HL-60 (cell line): ENCODE measurements at regions not wholly inside any gene's neighbourhood (a gene's known extent, or its start where the extent isn't known, plus 50 kb on each side); places are given as distances from the start of the nearest gene placed in this dataset.

Experiments used
- DNase-seq, 2 experiments: peaks; one replicate each; pipeline ENCODE4 v3.0.0-alpha.2; 2010 to 2020; ENCODE audit warnings: low read depth in 1 of 2, low spot score in 1 of 2
- H3K27ac ChIP-seq: fragments of 250-450 bp; sonication (Bioruptor Pico); replicated peaks from 2 replicates; pipeline ENCODE4 v1.5.1; 2020; ENCODE audit warnings: mild to moderate bottlenecking, moderate library complexity
- H3K27me3 ChIP-seq: fragments of 250-450 bp; sonication (Bioruptor Pico); 2 replicates; pipeline ENCODE4 v1.5.1; 2021; ENCODE audit warnings: mild to moderate bottlenecking, moderate library complexity; ENCODE audit not compliant: insufficient read depth, poor library complexity, severe bottlenecking
- H3K4me3 ChIP-seq: replicated peaks from 2 replicates; pipeline ENCODE4 v1.5.1; 2011; ENCODE audit warnings: mild to moderate bottlenecking, control low read depth, low read length; ENCODE audit not compliant: insufficient read depth
- CTCF ChIP-seq: IDR thresholded peaks from one replicate; pipeline ENCODE4 v1.5.1; 2011; ENCODE audit warnings: low read length, control low read depth, inconsistent platforms; ENCODE audit not compliant: insufficient read depth
- GABPA ChIP-seq: IDR thresholded peaks from 2 replicates; pipeline ENCODE4 v1.6.1; 2012; ENCODE audit warnings: low read depth
- POLR2AphosphoS5 ChIP-seq: IDR thresholded peaks from 2 replicates; pipeline ENCODE4 v1.6.1; 2012; ENCODE audit warnings: low read depth
- REST ChIP-seq: IDR thresholded peaks from 2 replicates; pipeline ENCODE4 v1.6.1; 2012; ENCODE audit warnings: low read depth; ENCODE audit not compliant: insufficient replicate concordance
- SPI1 ChIP-seq: IDR thresholded peaks from 2 replicates; pipeline ENCODE4 v1.6.1; 2012; ENCODE audit warnings: low read depth, mild to moderate bottlenecking, borderline replicate concordance

- no peak for DNase-seq
- TF ChIP-seq POLR2AphosphoS5 (no peak), GABPA (no peak), CTCF (no peak), REST (no peak), SPI1 (no peak)
- H3K27ac ChIP-seq: no peak overlapping the region
- H3K4me3 ChIP-seq: no peak overlapping the region
- no peaks in the 10 kb centered on the region for H3K27me3 ChIP-seq
Measured at GRCh38 chr2:21519412-21519811, 395.6 kb downstream of the TDRD15 start.

GRCh38 chr2:21519821-21520220, 396.1 kb downstream of the TDRD15 start:
- no peak overlapping the region for H3K4me3 ChIP-seq
- DNase-seq: no peak
- TF ChIP-seq REST (no peak), SPI1 (no peak), GABPA (no peak), CTCF (no peak), POLR2AphosphoS5 (no peak)
- H3K27me3 ChIP-seq: no peaks in the 10 kb centered on the region
- H3K27ac ChIP-seq: no peak overlapping the region

- no peak overlapping the region for H3K4me3 ChIP-seq
- no peaks in the 10 kb centered on the region for H3K27me3 ChIP-seq
- no peak for TF ChIP-seq POLR2AphosphoS5
- no peak for TF ChIP-seq REST
- TF ChIP-seq GABPA: no peak
- no peak for TF ChIP-seq CTCF
- no peak for DNase-seq
- no peak overlapping the region for H3K27ac ChIP-seq
Measured at GRCh38 chr2:21535826-21536225, 412.1 kb downstream of the TDRD15 start.
